Left renal cortex interstitium (tissue), 4 donors: ENCODE measurements at regions not wholly inside any gene's neighbourhood (a gene's known extent, or its start where the extent isn't known, plus 50 kb on each side); places are given as distances from the start of the nearest gene placed in this dataset.
"Not testable (repeated sequence)": the region's sequence is repeated elsewhere in the genome, so short reads cannot be mapped to it uniquely, and the experiment has no call there.

ENCODE experiments used
- DNase-seq, 4 donors: peaks; one replicate each; pipeline ENCODE4 v3.0.0-alpha.2; 2013; ENCODE audit warnings: low read depth in 4 of 4, low spot score in 2 of 4, missing footprints in 1 of 4

DNA sequence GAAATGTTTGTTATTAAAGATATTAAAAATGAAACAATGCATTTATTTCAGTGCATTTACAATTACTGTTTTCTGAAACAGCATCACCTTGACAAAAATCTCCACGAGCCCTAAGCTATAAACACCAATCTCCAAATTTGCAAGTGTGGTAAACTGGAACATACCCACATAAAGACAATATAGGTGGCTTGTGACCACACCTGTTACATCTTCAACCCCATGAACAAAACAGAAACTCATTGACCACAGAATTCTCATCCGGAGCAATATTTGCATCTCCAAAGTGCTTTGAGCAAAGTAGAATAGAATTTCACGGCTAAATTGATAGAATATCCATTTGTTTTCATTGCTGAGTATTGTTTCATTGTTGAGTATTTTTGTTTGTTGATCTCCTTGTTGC lies 375.2 kb upstream of the FLRT2 start:
- no peak for DNase-seq

DNA sequence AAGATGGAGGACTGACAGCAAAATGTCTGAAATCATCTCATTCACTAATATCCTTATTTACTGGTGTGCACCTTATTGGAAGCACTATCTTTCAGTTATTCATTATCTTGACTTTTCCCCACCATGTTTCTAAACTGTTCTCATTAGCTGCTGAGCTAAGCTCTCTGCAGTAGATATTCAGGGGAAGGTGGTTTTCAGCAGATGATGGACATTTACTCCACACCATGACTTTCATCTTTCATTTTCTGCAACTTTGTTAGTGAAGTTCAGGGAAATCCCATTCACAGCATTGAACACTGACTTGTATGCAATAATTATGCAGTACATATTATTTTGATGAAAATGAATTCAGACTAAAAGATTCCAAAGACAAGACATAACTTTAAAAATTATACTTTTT lies 373.6 kb upstream of the FLRT2 start:
- no peak for DNase-seq

DNA sequence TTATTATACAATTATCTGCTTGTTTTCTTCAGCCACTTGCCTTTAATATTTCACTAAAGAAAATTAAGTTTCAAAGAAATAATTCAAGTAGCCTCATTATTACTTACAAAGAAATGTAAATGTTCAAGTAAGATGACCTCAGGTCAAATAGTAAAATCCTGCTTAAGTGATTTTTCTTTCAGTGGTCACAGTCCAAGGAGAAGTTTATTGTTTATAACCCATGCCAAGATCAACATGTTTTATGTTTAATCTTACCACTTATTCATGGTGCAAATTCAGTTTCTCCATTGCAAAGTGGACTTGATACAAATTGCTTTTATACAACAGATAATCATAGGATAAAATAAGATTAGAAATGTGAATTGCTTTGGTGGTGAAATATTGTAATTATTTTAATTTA lies 370.2 kb upstream of the FLRT2 start:
- DNase-seq: no peak

DNA sequence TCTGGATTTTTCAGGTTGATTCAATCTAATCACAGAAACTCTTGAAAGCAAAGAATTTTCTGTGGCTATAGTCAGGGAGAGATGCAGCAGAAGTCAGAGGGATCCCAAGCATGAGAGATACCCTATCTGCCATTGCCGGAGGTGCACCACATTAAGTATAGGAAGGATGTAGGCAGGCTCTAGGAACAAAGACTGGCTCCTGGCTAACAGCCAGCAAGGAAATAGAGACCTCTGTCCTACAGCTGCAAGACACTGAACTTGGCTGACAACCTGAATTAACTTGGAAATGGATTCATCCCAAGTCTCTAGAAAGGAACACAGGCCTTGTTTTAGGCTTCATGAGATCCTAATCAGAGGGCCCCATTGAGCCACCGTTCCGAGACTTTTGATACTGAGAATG lies 364.9 kb upstream of the FLRT2 start:
- no peak for DNase-seq

DNA sequence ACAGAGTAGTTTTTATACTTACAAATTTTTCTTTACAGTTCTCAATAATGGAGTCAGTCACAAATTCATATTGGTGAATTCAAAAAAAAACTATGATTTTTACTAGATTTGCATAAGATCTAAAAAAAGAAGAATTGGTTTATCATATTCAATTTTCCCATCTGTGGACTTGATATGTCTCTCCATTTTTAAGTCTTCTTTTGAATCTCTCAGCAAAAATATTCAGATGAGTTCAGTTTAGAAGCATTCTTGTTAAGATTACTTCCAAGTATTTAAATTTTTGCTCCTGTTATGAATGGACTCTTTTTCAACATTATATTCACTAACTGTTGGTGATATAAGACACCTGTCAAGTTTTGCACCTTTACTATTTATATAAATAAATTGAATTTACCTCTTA lies 360.6 kb upstream of the FLRT2 start:
- DNase-seq: no peak

DNA sequence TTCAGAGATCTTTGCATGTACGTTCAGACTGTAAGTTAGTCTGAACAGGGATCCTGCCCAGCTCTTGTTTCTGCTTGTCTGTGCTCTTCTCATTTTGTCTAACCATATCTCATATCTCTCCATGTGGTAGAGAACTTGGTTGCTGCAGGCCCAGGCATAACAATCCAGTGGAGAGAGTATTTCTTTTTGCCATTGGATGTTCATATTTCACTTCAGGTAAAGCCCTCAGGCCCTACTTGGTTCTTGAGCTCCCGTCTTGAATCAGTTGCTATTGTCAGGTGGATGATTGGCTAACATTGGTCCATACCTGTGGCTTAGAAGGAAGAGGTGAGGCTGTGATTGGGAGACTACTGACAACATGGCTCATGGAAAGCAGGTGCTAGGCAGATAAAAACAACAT lies 357.7 kb upstream of the FLRT2 start:
- DNase-seq: no peak

DNA sequence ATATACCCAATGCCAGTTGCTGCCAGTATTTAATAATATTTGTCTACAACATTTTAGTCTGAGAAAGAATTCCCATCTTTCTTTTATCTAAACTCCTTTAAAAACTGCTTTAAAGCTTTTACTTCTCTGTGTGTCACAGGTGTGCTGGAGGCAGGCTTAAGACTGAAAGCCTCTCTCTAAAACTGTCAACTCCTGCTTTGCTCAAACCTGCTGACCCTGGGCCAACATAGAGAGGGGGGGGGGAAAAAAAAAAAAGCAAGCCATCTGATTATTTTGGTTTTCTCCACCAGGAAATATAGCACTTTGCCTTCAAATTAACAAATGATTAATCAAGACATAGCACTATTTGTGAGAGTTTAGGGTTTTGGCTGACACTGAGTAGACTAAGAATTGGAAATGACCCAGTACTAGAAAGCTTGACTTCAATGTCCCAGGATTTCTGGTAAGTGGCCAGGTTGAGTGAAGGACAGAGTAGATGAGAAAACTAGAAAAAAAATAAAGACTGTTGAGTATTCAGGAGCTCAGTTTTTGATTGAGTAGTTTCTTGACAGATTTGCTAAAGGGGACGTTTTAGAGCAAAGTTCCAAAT lies 357.0 kb upstream of the FLRT2 start:
- DNase-seq: no peak

DNA sequence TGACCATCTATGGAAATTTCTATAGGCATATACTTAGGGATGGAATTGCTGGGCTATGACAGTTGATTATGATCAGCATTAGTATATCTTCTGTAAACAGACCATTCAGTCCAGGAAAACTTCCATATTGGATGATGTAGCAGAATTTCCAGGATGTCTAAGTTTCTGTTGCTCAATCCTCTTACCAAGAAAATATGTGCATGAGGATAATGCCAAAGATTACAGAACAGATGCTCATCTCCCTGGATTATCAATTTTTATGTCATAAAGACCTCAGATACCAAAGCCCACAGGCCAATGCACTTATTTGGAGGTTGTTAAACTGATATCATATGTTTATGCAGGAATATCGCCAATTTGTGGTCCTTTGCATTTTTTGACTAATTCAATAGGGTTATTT lies 354.4 kb upstream of the FLRT2 start:
- DNase-seq: no peak

DNA sequence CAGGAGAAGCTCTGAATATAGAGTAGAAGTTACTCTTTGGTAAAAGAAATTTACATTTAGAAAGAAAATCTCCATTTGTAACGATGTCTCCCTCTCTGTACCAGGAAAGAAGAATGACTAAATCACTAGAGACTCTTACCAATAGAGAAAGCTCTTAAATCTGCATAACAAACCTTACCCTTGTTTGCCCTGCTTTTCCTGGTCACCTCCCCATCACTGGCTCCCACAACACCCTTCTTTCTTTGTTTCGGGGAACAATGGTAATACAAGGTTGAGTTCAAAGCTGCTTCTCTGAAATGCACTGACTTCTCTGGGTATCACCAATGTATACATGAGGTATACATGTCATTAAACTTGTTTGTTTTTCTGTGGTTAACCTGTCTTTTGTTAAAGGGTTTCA lies 351.1 kb upstream of the FLRT2 start:
- no peak for DNase-seq

DNA sequence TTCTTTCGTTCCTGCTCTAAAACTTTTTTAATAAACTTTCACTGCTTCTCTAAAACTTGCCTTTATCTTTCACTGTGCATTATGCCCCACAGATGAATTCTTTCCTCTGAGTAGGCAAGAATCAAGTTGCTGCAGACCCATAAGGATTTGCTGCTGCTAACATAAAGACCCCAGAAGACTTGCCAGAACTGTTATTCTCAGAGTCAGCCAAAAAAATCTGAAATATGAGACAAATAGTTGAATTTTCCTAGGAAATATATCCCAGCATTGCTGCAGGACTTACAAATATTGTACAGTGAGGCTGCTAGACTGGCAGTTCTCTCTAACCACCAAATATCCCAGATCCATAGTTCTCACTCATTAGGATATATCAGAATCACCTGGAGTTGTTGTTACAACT lies 349.1 kb upstream of the FLRT2 start:
- no peak for DNase-seq

DNA sequence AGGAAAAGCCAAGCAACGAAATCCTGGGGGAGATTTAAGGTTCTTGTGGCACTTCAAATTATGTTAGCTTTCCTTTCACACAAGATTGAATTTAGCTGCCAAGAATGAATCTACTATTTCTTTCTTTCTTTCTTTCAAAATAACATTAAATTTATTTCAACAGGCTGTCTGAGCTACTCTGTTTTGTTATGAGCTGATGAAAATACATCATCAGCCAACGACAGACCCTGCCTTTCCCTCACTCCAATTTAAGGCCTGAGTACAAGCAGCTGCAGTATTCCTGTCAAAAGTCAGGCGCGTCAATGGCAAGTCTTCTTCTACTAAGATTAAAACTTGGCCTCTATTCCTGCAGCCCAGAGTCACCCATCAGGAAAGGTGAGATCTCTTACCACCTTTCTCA lies 347.7 kb upstream of the FLRT2 start:
- no peak for DNase-seq

DNA sequence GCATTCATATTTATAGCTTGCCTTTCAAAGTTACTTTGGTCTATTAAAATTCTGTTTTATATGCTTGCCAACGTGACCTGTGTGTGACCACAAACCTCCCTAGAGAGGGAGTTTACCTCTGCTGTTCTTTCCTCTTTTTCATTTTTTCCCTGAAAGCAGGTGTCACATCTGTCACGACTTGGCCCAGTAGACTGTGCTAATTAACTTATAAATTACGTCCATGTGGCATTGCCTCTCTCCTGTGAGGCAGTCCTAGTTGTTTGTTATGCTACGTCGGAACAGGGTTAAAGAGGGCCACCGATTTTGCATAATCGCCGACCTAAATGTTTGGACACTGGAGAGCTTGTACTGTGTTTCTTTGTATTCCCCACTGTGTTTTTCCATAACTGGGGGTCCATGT lies 343.9 kb upstream of the FLRT2 start:
- DNase-seq: no peak

DNA sequence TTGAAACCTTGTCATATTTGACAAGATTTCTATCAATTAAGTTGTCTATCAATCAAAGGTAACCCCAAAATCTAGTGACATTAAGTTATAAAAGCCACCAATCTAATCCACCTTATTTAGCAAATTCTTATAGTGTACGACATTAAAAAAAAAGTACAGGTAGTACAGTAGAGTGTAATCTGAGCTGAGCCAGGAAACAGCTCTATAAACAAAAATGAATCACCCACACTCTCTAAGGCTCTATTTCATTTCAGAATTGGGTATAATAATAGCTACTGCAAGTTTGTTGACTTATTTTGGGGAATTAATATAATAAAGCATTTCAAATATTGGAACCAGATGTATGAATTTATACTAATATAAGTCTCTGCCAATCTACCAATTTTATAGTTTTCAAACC lies 342.4 kb upstream of the FLRT2 start:
- DNase-seq: no peak

DNA sequence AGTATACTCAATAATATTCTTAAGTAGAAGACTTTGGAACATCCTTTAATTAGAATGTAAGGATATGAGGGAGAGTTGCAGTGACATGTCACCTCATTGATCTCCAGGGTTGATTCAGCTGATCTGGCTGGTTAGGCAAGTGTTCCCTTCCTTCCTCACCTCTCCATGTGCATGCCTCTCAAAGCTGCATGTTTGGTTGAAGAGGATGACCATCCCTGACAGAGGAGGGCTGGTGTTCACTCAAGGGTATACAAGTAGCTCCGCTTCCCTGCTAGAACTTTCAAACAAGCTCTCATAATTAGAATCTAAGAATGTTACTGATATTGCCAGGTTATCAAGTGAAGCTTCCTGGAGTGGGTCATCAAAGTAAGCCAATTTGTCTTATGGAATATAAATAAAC lies 341.1 kb upstream of the FLRT2 start:
- no peak for DNase-seq

DNA sequence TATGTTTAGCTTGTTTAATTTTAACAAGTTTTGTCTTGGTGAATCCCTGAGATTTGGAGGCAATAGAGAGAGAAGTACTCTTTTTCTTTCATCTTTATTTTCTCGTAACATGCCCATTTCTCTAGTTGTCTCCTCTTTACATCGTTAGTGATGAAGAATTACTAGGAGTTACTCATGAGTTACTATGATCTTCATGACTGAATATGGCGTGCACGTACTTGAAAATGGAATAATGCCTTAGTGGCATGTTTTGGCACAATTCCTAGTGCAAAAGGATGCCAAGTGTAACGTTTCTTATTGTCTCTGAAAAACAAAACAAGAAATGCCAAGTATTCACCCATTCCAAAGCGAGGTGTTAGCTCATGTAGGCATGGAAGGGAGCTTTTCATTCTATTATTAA lies 340.7 kb upstream of the FLRT2 start:
- DNase-seq: not testable (repeated sequence)

DNA sequence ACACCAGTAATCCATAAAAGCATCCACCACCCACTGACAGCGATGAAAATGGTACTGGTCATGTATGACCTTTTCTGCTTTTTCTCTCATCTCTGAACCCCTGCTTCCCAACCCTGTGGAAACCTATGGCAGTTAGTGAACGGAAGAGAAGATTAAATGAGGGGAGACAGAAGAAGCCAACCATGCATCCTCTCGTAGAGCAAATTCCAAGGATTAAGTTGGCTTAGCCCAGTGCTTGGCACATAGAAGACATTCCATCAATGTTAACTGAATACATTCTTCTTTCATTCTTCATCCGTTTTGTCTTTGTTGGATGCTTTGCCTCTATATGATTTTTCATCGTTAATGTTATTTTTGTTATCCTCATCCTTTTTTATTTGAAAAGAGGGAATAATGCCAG lies 339.7 kb upstream of the FLRT2 start:
- DNase-seq: no peak

DNA sequence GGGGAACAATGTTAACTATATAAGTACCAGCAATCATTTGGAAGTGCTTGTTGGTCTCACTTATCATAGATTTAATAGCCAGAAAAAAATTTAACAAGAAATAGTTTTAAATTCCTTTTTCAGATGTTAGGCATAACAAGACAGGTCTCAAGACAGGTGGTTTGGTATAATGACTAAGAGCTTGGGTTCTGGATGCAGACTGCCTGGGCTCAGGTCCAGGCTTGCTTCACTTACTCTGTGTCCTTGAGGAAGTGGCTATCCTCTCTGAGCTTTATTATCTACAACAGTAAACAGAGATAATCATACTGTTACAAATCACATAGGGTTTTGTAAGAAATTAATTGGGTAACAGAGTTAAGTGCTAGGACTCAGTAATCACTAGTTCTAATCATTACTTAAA lies 338.0 kb upstream of the FLRT2 start:
- DNase-seq: no peak

DNA sequence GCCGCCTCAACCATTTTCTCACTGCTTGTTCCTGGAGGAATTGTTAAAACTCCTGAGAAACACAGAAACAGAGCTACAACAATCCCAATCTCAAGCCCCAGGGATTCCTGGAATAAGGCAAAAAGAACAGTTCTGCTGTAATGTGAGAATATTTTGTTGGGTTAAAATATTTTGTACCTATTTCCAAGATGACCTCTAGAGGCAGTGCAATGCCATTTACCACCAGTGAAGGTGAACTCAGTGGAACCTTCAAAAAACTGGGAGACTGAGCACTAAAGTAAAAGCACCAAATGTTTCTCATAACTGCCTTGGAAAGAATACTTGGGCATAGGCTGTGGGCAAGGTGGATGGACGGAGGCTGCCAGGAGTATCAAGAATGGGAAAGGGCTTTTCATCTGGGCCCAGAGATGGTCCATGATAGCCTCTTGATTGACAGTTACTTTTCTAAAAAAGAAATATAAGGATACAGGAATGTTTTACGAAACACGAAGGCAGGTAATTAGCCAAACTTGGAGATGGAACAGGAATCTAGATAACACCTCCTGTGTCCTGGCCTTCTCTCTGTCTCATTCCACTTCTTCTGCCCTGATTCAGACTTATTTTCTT lies 334.0 kb upstream of the FLRT2 start:
- DNase-seq: no peak

DNA sequence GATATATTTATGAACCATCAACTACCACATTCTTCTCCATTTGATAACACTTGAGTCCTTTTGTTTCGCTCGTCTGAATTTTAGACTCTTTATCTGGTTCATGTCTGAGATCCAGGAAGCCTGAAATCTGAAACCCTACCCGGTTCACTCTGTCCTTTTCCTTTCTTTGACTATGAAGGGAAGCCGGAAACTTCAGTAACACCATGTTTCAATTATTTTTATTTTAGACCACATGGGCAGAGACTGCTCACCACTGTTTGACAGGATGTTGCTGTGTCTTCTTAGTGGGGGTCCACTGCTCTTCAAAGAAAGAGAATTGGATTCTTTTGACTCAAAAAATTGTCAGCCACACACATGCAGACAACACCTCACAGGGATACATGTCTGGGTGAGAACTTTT lies 331.9 kb upstream of the FLRT2 start:
- DNase-seq: no peak

DNA sequence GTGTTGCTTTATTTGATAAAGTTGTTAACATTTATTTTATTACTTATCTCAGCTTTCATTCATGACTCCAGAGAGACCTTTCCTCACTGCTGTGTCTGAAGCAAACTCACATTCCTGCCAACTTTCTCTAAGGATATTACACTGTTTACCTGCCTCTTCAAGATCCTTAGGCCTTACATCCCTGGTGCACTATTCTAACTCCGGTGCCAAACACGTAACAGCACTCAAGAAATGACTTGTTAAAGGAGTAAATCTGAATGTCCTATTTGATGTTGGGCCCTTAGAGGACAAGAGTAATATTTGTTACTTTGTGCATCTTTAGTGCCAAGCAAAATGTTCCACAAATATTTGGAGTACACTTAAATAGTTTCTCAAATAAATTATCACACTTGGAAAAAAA lies 324.1 kb upstream of the FLRT2 start:
- no peak for DNase-seq

DNA sequence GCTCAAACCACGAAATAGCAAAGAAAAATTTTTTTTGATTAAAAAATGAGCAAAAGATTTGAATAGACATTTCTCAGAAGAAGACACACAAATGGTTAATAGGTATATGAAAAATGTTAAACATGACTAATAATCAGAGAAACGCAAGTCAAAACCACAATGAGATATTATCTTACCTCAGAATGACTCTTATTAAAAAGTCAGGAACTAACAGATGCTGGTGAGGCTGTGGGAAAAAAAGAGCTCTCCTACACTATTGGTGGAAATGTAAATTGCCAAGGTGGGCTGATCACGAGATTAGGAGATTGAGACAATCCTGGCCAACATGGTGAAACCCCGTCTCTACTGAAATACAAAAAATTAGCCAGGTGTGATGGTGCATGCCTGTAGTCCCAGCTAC lies 315.5 kb upstream of the FLRT2 start:
- no peak for DNase-seq

DNA sequence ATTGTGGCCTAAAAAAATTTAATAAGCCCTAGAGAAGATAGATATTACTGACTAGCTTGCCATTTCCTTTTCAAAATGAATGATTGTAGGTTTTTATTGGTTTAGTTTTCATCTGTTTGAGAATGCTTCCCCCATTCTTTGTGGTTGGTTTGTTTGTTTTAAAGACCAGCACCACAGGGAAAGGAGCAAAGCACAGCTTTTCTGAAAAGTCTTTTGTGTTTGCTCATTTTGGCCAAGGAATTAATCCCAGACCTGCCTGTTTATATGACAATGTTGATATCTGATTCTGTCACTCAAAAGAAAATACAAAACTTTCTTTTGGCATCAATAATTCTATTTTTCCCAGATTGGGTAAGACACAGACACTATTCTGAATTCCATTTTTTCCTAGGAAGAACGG lies 312.5 kb upstream of the FLRT2 start:
- DNase-seq: no peak

DNA sequence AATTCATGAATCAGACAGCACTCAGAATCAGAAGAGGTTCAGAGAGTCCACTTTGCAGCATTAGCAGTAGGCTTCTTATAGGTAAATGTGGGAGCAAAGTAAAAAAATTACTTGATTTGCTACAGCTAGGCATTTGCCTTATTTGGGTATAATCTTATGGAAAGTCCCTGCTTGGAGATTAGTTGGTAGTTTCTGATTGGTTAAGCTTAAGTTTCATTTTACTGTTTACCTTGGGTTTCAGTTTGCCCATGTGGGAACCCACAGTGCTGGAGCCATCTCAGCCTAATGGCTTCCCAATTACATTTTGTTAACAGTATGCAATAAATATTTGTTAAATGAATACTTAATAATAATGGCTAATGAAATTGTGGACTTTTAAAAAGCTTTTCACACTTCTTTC lies 311.0 kb upstream of the FLRT2 start:
- DNase-seq: no peak
